Ammon's horn (tissue), 1 donor: ENCODE measurements at regions not wholly inside any gene's neighbourhood (a gene's known extent, or its start where the extent isn't known, plus 50 kb on each side); places are given as distances from the start of the nearest gene placed in this dataset.

Experiments
- DNase-seq: peaks from one replicate; pipeline ENCODE4 v3.0.0-alpha.2; 2016; ENCODE audit warnings: low spot score

DNA sequence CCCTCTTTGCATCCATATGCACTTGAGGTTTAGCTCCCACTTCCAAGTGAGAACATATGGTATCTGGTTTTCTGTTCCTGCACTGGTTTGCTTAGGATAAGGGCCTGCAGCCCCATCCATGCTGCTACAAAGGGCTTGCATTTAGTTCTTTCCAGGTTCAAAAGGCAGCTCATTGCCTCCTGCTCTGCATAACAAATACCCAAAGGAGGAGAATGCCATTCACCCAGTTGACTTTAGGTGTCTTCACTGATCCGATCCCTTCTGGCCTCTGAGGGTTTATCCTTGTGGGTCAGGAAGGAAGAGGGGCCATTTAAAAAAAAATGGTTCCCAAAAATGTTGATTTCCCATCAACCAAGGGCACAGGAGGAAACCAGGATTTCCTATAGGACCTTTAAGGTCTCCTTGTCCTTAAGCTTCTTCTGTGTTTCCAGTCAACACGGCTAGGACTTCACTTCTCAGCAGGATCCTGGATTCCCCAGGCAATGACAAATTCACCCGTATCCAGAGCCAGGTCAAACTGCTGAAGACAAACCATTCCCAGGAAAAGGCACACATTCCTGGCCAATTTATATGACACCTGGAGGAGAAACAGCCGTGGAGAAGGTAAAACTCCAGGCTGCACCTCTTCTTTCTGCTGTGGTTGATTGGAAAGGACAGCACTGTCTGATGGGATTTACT is 447.7 kb upstream of the CDH4 start:
- no peak for DNase-seq

DNA sequence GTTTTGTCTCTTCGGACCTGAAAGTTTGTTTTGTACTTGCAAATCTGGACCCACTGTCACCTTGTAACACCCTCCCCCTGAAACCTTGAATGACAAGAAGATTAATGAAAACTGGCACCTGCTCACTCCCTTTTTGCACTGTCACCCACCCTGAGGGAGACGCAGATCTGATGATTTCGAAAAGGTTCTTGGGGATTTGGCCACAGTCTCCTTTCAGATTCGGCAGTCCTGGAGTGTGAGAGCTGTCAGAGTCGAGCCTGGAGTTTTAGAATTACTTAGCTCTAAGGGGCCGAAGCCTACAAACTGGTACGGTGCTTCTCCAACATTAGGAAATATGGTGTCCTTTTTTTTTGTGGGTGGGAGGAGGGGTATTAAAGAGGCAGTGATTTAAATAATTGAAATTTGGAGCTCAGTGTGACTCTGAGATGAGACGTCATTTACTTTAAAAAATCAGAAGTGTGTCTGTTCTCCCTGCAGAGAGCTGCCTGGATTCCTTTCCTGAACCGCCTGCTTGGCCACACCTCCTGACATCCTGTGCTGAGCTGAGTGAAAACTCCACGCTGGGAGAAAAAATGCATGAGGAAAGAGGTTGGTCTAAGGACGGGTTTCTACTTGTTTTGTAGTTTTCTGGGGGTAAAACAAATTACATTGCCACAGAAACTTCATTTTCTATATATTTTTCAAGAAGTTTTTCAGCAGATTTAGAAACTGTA is 447.0 kb upstream of the CDH4 start:
- no peak for DNase-seq

DNA sequence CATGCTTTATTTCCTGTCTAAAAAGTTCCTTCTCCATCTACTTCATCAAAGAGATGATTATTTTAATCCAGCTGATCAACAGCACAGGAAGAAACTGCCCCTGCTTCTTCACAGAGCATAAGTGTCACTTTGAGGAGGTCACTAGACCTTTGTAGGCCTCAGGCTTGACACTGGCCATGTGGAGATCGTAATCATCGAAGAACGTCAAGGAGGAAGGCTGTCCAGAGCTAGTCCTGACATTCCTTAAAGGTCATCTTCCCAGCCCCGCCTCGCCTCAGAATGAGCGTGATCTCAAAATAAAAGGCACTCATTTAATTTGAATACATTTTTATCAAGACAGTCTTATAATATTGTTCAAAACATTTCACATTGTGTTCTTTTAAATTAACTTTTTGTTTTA is 445.7 kb upstream of the CDH4 start:
- DNase-seq = no peak

DNA sequence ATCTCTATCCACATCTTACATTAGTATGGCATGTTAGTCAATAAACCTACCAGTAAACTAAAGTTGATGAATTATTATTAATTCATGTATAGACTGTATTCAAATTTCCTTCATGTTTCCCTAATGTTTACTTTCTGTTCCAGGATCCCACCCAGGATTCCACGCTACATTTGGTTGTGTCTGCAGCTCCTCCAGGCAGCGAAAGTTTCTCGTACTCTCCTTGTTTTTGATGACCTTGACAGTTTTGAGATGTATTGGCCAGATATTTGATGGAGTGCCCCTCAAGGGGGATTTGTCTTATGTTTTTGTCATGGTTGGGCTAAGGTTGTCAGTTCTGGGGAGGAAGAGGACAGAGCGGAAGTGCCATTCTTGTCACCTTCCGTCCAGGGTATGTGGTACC is 445.2 kb upstream of the CDH4 start:
- DNase-seq = no peak

DNA sequence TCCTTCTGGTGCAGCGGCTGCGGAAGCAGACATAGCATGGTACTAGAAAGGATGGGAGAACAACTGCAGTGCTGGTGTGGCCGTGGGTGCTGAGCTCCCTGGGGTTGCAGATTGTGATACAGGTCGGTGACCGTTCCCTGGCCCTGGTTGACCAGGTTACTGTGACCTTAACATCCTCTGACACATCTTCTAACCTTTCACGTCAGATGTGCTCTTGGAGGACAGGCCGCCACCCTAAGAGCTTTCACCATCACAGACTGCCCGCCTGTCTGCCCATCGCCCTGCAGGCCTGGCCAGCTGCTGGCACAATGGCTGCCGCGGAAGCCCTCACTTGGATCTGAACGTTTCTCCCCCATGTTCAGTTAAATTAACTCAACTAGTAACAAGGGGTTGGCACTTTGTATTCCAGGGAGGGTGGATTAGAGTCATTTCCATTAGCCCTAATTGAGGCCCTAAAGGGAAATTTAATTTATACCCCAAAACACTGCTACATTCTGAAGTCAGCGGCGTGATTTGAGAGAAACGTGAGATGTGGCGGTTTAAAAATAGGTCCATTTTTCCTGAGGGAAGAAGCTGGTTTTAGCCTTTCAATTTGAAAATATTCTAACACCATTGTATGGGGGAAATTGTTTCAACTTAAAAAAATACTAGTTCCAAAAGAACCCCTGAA is 443.9 kb upstream of the CDH4 start:
- no peak for DNase-seq

DNA sequence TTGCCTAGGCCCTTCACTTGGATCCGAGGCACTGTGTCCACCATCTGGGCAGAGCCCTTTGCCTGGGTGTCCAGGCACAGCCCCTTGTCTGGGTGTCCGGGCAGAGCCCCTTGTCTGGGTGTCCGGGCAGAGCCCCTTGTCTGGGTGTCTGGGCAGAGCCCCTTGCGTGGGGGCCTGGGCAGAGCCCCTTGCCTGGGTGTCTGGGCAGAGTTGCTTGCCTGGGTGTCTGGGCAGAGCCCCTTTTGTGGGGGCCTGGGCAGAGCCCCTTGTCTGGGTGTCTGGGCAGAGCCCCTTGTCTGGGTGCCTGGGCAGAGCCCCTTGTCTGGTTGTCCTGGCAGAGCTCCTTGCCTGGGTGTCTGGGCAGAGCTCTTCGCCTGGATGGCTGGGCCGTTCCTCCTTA is 443.4 kb upstream of the CDH4 start:
- DNase-seq = no peak

DNA sequence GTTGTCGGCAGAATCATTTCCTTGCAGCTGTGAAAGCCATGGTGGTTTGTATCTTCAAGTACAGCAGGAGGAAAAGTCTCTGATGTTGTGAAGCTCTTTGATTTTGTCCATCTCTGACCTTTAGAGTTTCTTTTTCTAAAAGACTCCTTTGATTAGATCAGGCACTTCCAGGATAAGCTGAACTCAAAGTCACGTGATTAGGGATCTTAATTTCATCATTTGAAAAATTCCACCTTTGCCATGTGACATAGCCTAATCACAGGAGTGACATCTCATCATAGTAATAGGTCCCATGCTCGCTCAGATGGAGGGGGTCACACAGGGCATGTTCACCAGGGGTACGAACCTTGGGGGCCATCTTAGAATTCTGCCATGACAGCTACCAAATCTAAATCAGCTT is 441.5 kb upstream of the CDH4 start:
- DNase-seq = no peak

DNA sequence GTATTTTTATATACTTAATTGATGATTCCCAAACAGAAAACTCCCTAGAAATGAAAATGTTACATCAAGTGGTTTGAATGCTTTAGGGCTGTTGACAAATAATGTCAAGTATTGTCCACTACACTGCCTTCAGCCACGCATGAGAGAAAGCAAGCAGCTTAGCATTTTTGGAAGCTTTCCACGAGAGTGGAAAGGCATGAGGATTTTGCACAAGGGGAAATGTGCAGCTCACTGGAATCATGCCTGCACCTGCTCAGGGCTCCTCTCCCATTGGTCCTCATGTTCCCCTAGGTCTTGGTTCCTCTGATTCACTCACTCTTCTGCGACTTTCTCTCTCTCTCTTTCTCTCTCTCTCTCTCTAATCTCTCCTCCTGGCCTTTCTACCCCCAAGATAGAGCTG is 439.5 kb upstream of the CDH4 start:
- no peak for DNase-seq

DNA sequence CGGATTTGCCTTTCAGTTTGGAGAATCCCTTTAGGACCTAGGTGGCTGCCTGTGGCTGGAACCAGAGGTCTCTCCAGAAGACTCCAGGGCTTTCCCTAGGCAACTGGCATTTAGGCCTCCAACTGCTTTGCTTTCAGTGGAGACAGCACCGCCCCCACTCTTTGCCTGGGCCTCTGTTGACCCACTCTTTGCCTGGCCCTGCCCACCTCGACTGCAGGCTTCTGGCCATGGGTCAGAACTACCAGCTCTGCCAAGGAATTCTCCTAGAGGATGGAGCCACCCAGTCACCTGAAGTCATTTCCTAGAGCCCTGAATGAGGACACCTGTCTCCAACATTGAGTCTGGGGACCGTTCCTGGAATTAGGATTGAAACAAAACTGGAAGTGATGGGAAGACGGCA is 439.0 kb upstream of the CDH4 start:
- no peak for DNase-seq

DNA sequence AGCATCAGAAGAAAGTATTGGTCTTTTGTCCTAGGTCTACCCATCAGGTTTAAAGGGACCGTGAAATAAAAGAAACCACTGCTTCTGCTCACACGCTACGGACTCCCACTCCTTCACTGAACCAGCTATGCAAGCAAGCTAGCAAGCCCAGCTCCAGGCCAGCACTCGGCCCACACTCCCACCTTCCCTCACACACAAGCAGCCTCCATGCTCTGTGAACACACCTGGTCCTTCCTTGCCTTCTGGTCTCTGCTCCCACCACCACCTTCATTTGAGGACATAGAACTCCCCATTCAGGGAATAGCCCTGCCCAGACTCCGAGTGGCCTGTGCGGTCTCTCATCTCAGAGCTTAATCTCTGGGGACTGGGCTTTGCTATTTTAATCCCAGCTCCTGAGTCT is 436.4 kb upstream of the CDH4 start:
- no peak for DNase-seq

DNA sequence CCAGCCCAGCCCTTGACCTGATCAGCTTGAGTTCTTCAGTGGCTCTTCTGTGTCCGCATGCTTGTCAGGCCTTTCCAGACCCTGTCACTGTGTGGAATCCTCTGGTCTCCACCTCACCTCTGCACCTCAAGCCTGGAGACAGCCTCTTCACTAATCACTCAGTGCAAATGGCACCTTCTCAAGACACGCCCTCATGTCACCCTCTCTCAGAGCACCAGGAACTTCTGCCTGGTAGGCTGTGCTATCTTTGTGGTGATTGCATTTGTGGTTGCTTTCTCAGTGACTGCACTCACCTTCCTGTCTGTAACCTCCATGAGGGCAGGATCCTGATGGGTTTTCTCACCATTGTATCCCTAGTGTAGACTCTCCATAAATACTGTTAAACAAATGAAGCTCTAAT is 435.2 kb upstream of the CDH4 start:
- no peak for DNase-seq

DNA sequence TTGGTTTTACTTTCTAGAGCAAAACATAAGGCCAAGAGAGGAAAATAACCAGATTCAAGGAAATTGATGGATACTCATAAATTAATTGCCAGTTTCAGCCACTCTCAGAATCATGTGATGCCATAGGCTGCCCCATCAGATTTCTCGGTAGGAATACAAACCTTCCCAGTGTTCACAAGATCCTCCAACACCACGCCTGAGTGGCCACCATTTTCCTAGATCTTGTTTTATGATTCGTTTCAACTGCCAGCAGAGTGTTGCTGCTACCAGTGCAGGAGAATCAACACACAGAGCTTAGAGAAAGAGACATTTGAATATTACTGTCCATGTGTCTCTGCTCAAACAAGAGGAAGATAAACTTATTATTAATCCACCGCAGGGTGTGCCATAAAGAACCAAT is 434.2 kb upstream of the CDH4 start:
- DNase-seq = no peak

DNA sequence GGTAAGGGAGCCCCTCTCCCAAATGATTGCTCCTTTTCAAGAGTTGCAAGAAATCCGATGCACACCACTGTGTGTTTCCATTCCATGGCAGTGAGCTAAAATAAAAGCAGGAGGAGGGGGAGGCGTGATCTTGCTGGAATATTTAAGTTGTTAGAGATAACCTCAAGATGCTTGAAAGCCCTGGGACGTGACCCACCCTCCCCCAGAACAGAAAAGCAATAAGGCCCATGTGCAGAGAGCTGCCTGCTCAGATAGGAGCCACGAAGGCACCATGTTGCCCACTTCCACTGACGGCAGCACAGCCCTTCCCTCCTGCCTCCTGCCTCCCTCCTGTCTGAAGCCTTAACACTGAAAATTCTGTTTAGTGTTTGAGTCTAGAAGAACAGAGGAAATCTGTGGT is 432.6 kb upstream of the CDH4 start:
- DNase-seq = no peak

DNA sequence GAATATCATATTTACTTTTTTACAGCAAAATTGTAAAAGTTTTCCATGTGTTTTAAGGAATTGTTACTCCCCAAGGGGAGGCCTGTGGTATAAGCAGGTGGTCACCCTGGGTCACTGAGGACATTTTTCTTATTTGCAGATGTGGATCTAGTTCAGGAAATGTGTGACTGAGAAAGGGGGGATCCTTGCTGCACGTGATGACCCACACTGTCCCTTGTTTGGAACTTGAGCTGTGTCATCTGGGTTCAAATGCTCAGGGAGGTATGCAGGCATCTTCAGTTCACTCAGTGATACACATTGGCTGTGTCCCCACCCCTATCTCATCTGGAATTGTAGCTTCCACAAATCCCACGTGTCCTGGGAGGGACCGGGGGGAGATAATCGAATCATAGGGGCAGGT is 431.9 kb upstream of the CDH4 start:
- no peak for DNase-seq

DNA sequence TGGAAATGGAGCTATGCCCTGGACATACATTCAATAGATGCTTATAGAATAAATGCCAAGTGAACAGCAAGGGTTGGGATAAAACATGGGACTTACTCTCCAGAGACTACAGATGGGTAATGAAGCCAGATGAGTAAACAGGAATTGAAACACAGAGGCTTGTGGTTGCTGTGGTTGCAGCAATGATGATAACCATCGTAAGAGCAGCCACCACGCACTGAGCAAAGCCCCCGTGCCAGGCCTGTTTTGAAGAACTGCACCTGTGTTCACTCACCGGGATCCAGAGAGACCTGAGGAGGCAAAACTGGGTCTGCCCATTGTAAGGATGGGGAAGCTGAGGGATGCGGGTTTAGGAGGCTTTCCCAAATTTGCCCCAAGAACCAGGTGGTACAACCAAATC is 431.1 kb upstream of the CDH4 start:
- no peak for DNase-seq

DNA sequence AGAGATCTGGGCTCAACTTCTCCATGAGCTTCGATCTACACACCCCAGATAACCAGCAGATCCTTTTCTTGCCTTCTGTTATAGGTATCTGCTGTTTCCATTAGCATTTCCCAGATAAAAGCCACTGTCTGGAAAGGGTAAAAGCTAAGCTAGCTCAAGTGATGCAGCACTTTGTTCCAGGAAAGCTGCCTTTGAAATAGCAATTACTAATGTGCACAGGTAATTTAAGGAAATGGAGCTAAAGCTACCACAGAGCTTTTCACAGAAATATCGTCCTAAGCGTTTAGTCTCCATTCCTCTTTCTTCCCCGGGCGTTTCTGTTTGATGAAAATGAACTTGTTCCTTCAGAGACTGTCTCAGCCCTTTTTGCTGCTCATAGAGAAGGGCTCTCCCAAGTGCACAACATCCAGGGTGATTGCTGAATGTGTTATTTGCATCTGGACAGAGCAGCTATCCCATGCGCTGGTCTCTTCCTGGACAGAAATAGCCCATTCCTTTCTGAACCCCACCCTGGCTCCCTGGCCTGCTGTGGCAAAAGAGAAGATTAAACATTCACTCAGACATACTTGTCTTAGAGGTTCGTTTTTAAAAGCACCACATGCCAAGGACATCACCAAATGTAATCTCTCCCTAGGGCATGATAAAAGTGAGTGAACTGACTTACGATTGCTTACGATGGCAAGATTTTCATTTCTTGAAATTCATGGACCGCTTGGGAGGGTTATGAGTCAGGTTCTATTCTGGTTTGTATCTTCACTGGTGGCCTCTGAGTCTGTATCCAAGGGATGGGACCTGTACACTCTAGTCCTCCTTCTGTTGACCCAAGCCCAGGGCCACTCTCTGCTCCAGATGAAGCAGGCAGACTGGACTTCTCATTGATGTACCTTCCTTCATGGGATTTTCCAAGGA is 429.1 kb upstream of the CDH4 start:
- no peak for DNase-seq

DNA sequence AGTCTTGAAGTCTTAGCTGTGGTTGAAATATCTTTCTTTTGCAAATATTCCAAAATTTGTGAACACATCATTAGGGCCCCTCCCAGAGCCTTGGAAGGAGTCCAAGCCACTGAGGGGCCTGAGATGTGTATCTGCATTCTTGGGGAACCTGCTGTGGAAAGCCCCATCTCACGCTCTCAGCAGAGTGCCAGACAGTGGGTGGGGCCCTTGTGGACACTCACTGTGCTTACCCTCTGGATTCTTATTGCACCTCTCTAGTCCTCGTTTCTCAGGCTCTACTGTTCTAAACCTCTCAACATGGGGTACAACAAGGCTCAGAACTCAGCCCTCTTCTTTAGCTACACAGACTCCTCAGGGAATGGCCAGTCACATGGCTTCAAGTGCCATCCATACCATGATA is 416.2 kb upstream of the CDH4 start:
- no peak for DNase-seq

DNA sequence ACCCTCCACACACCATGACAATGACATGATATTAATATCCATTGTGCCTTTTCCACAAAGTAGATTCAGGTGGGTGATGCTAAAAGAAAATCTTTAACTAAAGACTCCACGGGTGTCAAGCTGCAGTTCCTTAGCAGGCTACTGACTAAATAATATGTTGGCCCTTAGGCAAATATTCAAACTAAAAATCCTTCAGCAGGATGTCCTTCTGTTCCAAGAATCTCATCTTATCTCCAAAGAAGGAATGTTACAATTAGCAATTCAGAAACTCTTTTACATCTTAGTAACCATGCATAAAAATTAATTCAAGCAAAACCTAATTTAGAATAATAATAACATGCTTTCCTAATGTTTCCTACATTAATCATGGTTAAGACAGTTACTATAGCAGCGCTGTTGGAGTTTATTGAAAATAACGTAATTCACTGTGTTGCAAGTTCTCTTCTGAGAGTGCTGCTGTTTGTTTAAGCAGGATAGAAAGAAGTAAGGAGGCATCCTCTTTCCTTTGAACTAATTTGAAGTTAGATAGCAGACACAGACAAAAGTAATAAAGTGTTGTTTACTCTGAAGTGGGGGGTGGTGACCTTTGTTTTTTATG is 414.8 kb upstream of the CDH4 start:
- no peak for DNase-seq

DNA sequence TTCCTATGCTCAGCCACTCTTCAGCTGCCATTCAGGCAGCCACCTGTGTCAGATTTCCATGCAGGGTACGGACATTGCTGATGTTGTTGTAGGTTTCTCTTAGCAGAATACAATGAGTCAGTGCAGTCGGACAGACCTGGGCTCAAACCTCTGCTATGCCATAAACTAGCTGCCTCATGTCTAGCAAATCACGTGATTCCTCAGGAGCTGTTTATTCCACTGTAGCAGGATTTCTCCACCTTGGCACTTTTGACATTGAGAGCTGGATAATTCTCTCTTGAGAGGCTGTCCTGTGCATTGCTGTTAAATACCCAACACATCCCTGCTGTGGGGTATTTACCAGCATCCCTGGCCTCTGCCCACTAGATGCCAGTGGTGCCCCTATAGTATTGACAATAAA is 413.8 kb upstream of the CDH4 start:
- no peak for DNase-seq

DNA sequence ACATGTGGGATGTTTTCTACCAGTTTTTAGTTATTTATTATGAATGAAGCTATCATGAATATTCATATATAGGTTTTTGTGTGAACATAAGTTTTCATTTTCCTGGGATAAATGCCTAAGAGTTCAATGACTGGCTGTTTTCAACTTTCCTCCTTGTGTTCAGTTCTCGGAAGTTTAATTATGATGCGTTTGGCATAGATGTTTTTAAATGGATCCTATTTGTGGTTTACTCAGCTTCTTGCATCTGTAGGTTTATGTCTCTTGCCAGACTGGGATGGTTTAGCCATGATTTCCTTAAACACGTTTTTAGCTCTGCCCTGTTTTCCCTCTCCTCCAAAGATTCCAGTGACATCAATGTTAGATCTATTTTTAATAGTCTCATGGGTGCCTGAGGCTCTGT is 411.1 kb upstream of the CDH4 start:
- no peak for DNase-seq

DNA sequence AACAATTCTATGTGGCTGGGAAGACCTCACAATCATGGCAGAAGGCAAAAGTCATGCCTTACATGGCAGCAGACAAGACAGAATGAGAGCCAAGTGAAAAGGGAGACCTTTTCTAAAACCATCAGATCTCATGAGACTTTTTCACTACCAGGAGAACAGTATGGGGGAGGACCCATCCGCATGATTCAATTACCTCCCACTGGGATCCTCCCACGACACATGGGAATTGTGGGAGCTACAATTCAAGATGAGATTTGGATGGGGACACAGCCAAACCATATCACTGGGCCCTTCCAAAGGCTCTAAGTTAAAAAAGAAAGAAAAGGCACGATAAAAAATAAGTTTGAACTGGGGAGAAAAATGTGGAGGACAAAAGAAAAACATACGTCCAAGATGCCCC is 406.9 kb upstream of the CDH4 start:
- no peak for DNase-seq
